IPS-11a (cell line): ENCODE measurements at regions not wholly inside any gene's neighbourhood (a gene's known extent, or its start where the extent isn't known, plus 50 kb on each side); places are given as distances from the start of the nearest gene placed in this dataset.
"Not testable (repeated sequence)": the region's sequence is repeated elsewhere in the genome, so short reads cannot be mapped to it uniquely, and the experiment has no call there.

Experiments used
- H3K4me3 ChIP-seq: one replicate; pipeline ENCODE4 v1.5.1; 2013; ENCODE audit warnings: low read depth, low read length, control low read depth

DNA sequence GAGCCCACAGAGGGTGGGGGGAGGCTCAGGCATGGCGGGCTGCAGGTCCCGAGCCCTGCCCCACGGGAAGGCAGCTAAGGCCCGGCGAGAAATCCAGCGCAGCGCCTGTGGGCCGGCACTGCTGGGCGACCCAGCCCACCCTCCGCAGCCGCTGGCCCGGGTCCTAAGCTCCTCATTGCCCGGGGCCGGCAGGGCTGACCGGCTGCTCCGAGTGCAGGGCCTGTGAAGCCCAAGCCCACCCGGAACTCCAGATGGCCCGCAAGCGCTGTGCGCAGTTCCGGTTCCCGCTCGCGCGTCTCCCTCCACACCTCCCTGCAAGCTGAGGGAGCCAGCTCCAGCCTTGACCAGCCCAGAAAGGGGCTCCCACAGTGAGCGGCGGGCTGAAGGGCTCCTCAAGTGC, 129.8 kb upstream of the CADM1 start:
- H3K4me3 ChIP-seq: not testable (repeated sequence)

DNA sequence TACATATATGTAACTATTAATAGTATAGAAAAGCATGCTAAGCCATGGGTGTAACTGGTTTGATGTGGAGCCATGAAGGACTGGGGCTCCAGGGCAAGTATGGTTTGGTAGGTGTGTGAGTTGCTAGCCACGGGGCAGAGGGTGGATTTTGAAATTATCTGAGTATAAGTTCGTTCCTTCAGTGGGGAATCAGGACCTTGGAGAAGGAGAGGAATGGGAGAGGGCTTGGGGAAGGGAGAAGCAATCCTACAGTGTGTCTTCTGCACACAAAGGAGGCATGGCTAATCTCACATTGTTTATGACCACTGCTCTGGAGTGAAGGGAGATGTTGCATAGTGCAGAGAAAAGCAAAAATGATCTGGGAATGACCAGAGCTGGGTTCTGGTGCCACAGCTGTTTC, 127.8 kb upstream of the CADM1 start:
- no peak overlapping the region for H3K4me3 ChIP-seq

DNA sequence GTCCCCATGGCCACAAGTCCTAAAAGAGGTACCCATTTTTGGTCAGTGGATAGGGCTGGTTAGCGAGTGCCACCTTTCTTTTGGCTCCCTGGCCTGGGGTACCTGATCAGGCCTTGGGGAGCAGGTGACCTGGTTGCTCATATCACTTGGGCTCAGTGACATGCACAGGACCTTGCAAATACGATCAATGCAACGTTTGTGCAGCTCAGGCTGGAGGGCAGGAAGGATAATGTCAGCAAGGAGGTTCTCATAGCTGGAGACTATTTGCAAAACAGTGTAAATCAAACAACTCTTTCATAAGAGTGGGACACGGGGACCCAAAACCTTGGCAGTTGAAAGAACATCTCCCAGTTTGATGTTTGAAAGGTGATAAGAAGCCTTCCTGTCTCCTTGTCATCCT, 127.4 kb upstream of the CADM1 start:
- no peak overlapping the region for H3K4me3 ChIP-seq

DNA sequence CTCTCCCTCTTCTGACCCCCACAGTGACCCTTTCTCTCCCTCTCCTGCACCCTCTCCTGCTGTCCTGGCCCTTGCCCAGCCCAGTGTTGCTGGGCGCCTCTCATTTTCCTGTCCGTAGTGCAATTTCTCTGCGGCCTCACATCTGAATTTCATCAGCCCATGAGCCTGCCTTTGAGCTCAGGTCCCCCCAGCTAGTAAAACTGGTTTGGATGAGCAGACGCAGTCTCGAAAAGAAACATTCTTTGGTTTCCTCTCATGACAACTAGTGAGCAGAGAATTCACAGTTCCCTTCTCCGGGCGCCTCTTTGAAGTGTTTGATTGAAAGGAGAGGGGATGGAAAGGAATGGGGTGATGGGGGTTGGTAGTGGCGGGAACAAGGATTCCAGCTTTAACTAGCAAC, 126.0 kb upstream of the CADM1 start:
- H3K4me3 ChIP-seq: no peak overlapping the region

DNA sequence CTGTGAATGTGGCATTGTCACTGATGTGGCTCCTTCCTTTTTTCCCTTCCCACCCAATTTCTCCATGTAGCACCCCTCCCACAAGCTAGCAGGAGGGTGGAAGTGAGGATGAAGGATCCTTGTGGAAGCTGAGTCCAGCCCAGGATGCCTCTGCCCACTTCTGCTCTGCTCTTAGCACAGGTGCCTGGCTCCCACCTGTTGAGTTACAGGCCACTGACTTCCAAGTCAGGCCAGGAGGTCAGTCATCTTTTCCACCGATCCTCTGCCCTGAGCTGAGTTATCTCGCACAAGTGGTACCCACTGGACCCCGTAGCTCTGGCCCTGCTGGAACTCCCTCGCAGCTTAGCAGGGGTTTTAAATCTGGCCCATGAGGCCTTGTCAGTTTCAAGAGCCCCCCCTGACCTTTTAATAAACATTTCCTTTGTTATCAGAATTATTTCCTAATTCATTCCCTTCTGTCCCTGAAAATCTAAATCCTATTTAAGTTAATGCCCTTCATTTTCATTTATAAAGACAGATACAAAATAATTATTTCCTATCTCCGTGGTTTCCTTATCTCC, 125.3 kb upstream of the CADM1 start:
- no peak overlapping the region for H3K4me3 ChIP-seq

DNA sequence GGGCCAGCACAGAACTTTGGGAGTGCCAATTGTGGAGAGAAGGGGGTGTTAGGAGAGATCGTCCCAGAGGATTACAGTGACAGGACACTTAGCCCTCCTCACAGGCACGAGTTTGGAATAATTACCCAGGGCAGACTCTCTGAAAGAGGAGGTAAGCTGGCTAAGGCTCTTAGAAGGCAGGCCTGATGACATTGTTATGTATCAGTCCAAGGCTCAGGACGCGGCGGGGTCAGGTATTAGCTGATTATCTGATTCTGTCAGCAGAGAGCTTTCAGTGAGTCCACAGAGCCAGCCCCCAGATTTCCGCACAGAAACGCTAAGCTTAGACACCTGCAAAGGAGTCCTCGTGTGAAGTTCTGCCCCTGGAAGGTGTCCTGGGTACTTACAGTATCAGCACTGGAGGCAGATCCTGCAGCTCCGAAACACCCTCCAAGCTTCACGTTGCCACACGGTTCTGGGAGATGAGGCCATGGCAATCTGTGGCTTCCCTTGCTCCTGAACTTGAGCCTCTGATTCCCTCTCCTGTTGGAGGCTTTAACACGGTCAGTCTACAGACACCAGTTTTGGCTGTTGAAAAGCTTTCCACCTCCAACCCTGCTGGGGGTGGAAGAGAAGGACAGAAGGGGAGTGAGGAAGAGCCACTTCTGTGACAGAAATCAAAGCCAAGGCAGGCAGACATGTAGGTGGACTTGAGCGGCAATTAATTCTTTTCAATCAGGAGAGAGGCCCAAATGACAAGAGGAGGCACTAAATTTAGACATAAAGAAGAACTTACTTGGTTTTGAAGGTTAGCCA, 123.6 kb upstream of the CADM1 start:
- H3K4me3 ChIP-seq: no peak overlapping the region

DNA sequence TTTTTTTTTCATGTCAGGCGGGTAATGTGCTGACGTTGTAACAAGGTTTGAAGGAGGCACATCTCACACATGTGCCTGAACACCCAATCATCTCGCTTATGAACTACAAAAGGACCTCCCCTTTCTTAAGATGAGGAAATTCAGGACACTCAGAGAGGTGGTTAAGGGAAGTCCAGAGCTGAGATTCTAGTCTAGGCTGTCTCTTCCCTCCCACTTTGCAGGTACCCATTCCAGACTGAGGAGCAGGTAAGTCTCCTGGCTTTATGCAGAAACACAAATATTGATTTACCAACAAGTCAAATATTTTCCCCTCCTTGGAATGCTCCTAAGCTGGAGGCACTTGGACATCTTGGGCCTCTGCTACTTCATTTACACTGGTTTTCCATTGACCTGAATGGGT, 122.9 kb upstream of the CADM1 start:
- no peak overlapping the region for H3K4me3 ChIP-seq

DNA sequence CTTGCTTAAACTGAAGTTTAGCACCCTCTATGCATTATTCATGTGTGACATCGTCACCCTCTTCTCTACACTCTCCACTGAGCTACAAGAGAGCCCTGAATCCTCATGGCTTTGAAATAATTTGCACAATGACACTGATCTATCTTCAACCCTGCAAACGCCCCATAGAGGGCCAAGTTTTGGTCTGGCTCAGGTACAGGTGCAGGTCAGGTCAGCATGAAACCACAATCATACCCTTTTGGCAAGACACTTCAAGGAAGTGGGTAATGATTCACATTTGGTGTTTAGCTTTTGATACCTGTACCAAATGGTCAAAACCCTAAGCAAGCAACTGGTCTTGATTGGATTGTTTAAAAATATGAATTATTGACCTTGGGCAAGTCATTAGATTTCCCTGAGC, 122.2 kb upstream of the CADM1 start:
- no peak overlapping the region for H3K4me3 ChIP-seq

DNA sequence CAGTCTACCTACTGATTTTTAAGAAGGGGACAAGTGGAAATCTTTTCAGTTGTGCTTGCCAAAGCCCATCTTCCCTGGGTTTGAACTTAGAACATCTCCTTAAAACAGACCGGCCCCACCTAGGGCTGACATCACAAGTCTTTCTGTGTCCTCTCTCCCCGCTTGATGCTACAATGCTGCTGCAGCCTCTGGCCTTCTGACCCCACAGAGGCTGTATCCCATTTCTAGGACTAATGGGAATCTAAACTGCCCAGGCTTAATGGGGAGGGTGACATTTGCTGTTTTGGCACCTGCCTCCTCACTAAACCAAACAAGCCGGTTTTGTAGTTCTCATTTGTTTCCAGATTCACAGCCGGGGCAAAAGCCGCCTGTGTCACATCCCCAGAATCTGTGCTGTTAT, 121.3 kb upstream of the CADM1 start:
- H3K4me3 ChIP-seq: no peak overlapping the region

DNA sequence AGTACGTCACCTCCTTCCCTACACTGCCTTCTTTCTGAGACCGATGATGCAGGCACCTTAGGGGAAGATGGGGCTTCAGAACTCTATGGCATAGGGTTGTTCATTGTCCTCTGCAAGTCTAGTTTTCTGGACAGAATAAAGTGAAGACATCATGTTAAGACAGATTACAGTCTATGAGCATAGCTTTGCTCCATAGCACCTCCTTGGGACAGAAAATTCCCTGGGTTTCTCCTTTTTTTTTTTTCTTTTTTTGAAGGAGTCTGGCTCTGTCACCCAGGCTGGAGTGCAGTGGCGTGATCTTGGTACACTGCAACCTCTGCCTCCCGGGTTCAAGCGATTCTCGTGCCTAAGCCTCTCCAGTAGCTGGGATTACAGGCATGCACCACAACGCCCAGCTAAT, 119.8 kb upstream of the CADM1 start:
- no peak overlapping the region for H3K4me3 ChIP-seq

DNA sequence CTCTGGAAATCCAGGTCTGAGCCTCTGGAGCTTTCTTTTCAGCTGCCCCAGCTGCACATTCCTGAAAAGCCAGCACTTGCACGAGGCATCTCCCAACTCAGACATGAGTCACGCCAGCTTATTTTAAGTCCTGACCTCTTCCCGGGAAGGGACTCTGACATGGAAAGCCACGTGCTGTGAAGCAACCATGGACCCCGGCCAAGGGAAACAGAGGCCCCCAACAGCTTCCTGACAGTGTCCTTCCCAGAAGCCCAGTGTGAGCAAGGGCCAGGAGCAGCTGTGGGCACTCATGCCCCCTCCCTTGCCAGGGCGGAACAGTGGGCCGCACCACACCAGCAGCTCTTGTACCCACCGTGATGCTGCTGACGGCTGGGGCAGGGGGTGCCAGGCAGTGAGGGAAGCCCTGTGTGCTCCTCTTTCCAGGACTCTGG, 118.8 kb upstream of the CADM1 start:
- no peak overlapping the region for H3K4me3 ChIP-seq

DNA sequence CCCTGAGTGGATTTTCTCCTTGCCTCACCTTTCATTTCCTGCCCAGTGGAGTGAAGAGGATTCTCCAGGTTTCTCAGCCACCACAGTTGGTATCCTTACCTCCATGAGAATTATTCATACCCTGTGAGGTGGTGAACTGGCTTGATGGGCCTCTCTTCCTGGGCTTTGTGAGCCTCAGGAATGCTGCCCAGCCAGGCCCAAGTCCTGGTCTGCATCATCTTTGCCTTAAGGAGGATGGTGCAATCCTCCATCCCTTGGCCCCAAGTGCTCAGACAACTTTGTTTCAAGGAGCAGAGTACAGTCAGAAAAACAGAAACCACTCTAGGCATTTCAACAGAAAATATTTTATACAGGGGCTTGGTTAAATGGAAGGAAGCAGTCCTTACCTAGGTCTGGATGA, 114.2 kb upstream of the CADM1 start:
- no peak overlapping the region for H3K4me3 ChIP-seq

DNA sequence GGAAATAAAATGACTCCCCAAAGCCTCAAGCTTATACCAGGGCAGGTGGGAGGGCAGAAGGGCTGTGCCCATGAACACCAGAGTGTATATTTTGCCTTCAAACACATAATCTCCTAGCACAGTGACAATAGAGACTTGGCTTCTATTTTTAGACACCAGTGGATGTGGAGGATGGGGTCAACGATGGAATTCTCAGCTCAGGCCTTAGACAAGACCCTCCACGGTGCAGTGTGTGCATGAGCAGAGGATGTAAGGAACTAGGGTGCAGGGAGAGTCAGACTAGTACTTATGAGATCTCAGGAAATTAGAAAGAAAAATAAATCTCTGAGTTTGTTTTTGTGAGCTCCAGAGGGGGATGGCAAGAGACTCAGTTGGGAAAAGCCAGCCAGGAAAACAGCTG, 113.6 kb upstream of the CADM1 start:
- no peak overlapping the region for H3K4me3 ChIP-seq

DNA sequence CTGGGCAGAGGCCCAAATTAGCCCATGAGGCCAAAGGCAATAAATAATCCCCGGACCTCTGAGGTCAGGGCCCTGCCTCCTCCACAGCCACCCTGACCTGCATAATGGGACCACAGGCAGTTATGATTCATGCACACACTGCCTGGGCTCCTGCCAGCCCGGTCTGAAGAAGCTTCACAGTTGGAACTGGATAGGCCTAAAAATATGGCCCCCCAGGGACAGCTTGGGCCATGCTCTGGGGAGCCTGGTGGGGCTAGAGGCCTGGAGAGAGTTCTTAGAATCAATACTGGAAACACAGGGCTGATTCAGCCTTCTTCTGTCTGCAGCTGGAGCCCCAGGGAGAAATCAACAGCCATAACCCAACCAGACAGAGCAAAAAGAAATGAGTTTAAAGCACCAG, 112.8 kb upstream of the CADM1 start:
- H3K4me3 ChIP-seq: no peak overlapping the region

DNA sequence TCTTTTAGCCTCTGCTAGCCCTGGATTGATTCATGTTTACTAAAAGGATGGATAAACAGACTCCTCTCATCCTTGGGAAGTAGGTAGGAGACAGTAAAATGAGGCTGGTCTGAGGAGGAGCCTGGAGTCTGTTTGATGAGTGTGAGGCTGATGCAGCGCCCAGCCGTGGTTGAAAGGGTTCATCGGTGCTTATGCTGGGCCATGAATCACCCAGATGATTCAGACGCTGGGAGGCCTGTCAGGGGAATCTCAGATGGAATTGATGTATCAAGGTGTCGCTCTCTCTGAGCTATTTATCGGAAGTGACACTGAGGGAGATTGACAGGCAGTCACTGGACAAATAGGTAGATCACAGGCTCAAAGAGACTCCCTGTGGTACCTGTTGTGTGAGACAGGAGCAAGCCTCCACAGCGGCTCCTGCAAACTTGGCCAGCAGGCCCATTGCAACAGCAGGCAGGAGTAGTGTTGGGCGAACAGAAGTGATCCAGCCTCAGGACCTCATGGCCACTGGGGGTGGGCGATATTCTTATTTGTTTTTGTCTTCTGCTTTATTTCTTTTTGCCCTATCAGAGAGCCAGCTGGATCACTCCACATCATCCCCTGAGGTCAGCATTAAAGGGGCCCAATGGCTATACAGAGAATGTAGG, 109.9 kb upstream of the CADM1 start:
- no peak overlapping the region for H3K4me3 ChIP-seq

DNA sequence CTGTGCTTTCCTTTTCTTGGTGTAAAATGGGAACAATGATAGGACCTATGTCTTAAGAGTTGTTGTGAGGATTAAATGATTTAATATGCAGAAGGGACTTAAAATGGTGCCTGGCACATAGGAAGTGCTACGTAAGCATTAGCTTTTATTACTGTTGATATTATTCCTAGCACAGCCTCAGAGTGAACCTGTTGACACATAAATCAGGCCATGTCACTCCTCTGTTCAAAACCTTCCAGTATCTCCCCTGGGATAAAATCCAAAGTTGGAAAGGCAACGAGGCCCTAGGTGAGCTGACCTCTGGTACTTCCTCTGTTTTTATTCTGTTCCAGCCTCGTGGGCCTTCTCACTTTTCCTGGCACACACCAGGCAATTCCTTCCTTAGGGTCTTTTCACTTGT, 108.8 kb upstream of the CADM1 start:
- no peak overlapping the region for H3K4me3 ChIP-seq

DNA sequence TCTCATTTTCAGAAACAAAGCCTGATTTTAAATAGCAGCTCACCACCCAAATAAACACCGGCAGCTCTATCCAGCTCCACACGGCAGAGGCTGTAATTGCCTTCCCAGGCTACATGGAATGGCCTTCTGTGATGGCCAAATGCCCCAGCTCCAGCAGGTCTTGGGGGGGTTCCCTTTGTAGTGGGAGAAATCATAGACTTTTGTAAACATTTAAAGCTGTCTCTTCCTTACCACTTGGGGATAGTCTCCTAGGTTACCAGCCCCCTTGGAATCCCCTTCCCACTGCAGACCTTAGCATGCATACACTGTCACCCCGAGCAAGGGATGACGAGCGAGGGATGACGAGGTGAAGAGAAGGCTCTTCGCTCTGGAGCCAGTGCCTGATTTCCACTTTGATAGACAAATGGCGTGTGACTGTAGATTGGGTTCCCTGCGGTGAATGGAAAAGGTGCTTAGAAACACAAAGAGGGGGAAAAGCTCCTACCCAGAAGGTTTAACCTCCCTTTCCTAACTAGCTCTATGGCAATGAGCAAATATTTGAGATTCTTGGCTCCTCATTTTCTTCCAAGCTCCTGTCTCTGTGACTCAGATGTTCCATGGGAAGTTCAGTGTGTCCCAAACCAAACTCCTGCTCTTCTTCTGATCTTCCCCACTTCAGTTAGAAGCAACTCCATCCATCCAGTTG, 108.0 kb upstream of the CADM1 start:
- H3K4me3 ChIP-seq: no peak overlapping the region

DNA sequence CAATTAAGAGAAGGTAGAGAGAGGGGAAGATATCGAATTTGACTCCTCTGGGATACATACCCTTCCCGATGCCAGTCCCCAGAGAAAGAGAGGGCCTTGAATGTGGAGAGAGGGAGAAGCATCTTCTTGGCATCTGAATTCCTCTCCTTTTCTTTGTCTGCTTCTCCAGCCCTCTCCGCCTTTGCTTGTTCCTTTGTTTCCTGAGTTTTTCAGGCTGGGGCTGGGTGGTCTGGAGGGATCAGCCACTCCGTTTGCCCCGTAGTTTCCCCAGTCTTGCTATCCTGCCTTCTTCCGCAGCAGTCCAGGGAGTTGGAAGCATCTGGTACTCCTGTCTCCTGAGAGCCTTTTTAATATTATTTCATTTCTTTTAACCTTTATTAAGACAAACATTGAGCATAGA, 107.1 kb upstream of the CADM1 start:
- no peak overlapping the region for H3K4me3 ChIP-seq

DNA sequence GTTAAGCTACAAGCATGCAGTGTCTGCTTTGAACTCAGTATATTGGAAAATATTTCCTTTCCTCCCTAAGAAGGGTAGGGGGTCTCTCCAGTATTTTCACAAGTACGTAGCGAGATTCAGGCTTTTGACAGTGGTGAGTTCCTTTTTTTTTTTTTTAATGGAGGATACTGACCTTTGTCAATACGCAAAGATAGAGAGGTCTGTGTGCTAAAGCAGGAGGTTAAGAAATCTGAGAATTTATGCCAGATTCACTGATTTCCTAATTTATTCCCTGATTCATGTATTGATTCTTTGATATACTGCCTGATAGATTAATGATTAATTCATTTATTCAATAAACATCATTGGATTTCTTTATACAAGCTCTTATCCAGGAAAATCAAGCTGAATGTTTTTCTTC, 106.7 kb upstream of the CADM1 start:
- H3K4me3 ChIP-seq: no peak overlapping the region

DNA sequence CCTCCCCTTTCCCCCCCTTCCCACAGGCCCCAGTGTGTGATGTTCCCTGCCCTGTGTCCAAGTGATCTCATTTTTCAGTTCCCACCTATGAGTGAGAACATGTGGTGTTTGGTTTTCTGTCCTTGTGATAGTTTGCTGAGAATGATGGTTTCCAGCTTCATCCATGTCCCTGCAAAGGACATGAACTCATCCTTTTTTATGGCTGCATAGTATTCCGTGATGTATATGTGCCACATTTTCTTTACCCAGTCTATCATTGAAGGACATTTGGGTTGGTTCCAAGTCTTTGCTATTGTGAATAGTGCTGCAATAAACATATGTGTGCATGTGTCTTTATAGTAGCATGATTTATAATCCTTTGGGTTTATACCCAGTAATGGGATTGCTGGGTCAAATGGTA, 106.0 kb upstream of the CADM1 start:
- not testable (repeated sequence) for H3K4me3 ChIP-seq

DNA sequence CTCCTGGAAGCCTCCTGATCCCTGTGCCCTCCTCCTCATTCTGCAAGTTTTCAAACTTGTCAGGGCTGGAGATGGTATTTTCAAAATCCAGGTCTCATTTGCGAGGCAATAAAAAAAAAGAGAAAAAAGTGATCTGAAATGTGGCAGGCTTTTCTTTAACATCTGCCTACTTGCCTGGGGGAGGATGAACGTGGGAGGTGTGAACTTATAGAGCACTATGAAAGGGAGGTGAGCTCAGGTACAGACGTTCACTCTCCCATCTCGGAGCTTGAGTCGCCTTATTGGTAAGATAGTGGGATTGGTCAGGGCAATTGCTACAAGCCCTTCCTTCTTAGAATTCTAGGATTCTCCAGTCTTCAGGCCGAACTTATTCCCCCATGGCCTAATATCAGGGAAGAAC, 104.8 kb upstream of the CADM1 start:
- H3K4me3 ChIP-seq: no peak overlapping the region

DNA sequence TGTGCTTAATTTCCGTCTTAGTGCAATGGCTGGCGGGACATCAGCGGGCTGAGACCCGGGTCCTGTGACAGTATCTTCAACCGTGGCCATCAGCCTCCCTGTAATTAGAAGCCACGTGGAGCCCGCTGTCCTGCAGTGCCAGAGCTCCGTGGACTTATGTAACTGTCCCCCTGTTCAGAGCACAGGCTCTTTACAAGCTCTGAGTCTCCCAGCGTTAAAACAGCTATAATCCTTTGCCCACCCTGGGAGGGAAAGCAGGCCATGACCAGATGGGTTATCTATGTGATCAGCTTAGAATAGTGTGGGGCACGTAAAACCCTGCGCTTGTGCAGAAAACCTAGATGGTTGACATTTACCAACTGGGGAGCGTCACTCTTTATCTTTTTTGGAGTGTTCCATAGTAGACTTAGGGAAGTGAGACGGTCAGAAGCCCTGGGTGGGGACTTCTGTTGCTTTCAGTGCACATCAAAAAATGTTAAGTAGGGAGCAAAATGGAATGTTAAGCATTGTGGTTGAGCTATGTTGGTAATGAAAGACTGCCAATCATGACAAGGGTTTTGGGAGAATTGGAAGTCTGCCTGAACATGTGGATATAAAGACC, 103.5 kb upstream of the CADM1 start:
- no peak overlapping the region for H3K4me3 ChIP-seq
